Medulla oblongata (tissue), 1 donor: ENCODE measurements at regions not wholly inside any gene's neighbourhood (a gene's known extent, or its start where the extent isn't known, plus 50 kb on each side); places are given as distances from the start of the nearest gene placed in this dataset.
A peak's percentile ranks its signal among the peaks of the same experiment; 100 is the strongest.
"Not testable (repeated sequence)": the region's sequence is repeated elsewhere in the genome, so short reads cannot be mapped to it uniquely, and the experiment has no call there.

ENCODE experiments used
- DNase-seq: peaks from one replicate; pipeline ENCODE4 v3.0.0-alpha.2; 2015; ENCODE audit errors: extremely low spot score

DNA sequence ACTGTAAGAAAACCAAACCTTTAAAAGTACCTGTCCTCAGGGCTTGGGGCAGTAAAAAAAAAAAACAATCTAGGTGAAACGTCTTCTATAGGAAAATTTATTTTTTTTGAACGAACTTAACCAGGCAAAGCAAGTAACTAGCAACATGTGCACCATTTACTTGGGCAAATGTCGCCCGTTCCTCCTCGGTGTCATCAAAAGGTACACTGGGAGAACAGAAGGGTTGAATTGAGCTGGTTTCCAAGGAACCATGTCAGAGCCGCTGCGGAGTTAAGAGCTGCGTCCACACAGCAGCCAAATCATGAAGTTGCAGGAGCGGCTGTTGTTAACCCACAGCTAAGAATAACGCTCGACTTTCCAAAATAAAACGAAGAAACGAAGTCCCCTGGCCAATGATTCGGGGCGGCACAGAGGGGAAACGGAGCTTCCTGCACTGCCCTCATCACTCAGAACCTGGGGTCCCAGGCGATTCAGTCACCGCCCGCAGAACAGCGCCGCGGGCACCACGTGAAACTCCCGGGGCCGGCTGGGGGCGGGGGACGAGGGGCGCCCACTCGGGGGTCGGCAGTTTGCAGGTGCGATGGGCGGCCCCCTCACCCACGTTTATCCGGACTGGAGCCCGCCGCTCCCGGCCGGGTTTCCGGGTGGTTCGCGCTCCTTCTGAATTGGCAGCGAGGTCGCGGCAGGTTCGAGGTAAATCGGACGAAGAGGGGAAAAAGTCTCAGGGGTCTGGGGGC, 53.6 kb upstream of the PLGLB1 start:
- peak; percentile 17 for DNase-seq

DNA sequence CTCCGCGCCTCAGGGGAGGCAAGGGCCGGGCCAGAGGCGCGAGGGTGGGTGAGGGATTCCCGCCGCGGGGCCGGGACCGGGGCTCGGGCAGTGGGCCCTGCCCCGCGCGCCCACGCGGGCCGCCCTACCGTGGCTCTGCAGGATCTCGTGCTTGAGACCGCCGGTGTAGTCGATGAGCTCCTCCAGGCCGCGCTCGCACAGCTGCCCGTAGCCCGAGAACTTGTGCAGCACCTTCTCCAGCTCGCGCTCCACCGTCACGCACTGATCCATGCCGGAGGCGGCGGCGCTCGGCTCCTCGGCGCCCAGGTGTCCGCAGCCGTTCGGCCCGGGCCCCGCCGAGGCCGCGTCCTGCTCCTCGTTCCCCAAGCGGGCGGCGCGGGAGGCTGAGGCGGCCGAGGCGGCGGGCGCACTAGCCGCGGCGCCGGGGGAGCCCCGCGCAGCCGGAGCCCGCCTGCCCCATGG, 54.2 kb upstream of the PLGLB1 start:
- peak; percentile 3 for DNase-seq

DNA sequence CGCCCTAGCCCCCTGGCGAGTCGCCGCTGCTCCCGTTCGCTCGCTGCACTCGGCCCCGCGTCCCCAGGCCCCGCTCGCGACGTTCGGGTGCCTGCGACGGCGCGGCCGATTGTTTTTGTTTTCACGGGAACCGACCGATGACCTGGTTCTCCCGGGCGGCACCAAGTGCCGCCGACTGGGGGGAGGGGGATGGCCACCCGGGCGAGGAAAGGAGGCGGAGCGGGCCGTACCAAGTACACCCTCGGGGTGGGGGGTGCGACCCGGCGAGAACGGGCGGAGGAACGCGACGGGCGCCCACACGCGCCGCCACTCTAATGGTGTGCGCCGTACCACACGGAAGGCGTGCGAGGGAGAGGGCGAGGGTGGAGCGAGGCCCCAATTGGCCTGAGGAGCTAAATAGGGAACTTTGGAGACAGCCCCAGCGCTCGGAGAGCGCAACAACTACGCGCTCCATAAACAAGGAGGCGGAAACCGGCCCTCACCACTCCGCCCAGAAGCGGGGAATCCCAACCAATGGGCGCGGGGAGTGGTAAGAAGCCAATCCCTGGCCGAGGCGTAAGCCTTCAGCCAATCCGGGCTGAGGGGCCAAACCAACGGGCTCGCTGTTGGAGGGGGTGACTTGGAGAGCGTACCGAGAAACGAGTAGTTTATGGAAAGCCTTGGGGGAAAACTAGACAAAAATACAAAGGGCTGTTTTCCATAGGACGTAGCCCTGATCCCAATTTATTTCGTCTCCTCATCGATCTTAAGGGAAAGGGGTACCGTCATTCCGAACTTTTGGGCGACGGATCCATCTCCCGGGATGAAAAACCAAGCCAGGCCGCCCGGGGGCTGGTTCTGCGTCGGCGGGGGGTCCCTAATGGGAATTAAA, 54.8 kb upstream of the PLGLB1 start:
- DNase-seq = peak; percentile 86

DNA sequence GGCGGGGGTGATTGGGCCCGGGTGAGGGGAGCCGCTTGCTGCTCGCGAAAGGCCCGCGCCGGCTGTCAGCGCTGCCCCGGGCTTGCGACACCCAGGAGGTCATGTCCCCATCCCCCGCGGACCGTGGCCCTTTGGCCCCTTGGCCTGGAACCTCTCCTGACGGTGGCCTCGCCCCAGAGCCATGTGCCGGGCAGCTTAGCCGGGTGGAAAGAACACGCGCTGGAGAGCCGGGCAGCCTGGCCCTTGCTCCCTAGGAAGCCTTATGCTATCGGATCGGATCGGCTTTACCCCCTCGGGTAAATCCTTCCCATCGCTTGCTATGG, 55.4 kb upstream of the PLGLB1 start:
- DNase-seq = not testable (repeated sequence)

DNA sequence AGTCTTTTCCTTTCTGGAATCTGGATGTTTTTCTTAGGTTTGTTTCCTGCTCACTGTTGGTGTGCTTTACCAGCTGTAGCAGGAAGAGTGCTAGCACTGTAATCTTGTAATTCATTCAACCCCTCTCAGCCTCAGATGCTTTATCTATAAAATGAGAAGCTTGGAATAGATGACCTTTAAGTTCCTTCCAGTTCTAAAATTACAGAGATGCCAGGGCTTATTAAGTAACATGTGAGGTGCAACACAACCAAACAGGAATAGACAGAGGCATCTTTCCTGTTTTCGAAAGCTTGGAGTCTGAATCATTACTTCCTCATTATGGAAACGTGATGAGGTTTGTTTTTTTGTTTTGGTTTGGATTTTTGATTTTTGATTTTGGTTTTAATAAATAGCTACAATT, 60.1 kb upstream of the PLGLB1 start:
- not testable (repeated sequence) for DNase-seq

DNA sequence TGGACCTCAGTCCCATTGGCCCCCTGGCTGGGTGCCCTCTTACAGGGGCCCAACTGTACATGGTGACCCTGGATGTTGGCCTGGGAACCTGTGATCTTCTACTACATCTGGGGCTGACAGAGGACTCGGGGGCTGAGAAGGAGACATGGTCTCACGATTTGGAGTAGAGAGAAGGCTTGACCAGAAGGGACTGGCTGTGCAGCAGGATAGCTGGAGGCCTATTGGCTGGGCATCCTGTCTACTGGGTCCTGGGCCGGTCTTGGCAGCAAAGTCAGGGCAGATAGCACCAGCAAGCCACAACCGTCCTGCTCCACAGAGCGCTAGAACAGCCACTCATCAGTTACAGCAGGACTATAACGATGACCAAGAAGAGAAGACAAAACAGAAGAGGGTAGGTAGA, 66.4 kb upstream of the PLGLB1 start:
- DNase-seq = not testable (repeated sequence)

DNA sequence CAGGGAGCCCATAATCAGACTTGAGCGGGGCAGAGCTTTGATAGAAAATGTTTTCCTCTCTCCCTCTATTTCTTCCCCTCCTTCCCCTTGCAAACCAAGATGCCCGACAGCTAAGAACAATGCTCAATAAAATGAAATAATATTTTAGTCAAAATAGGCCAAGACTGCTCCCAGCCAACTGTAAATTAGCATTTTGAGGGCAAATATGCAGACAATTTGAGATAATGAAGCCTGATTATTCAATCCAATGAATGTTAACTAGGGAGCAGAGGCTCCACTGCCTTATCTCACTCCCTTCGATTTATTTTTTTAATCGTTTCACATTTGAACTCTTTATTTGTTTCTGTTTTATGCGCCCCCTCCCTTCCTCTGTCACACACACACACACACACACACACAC, 67.8 kb upstream of the PLGLB1 start:
- not testable (repeated sequence) for DNase-seq

DNA sequence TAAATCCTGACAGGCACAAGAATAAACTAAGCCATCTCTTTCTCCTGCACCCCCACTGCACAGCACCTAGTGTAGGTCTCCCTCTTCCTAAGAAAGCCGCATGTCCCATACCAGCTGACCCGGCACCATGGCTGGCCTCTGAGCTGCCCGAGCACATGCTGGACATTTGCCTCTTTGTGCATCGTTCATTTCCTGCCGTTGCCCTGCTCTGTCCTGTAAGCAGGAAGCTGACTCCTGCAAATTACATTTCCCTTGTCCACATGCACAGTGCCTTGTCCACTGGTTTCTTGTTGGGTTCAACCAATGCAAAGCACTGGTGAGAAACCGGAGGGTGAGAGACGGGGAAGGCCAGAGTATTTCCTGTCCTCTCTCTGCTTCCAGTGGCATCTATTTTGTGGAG, 71.6 kb upstream of the PLGLB1 start:
- DNase-seq = not testable (repeated sequence)

DNA sequence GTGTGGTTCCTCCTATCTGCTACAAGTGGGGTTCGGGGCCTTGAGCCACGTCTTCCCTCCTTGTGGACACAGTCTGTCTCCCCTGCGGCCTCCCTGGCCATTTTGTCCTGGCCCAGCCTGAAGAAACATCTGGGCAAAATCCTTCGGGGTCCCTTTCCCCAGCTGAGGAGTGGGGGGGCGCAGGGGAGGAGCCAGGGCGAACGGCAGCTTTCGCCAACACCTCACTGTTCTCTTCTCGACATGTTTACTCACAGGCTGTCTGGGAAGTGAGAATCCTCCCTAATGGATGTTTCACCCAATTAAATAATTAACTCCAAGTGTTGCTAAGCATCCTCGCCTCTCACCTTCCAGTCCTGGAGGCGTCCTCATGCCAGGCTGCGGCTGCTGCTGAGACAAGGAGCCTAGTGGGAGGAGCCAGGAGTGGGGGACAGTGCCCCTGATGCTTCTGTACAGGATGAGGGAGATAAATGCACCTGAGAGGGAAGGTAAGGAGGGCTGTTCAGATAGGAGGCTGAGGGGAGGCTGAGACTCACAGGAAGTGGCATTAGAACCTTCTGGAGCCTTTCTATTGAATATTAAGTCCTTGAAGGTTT, 72.4 kb upstream of the PLGLB1 start:
- DNase-seq = not testable (repeated sequence)

DNA sequence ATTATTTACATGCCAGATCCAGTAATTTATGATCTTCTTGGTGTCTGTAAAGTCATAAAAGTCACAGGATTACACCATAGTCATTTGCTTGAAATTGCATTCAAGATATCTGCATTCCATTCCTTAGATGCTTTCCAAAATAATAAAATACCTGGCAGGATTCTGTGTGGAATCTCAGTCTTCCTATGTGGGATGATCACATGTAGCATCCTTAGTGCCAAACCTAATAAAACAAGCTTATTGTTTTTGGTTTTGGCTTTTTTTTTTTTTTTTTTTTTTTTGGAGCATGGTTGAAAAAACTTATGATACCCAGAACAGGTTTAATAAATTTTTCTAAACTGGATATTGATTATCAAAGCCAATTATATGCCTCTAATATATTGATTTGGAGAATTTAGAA, 74.2 kb upstream of the PLGLB1 start:
- not testable (repeated sequence) for DNase-seq

DNA sequence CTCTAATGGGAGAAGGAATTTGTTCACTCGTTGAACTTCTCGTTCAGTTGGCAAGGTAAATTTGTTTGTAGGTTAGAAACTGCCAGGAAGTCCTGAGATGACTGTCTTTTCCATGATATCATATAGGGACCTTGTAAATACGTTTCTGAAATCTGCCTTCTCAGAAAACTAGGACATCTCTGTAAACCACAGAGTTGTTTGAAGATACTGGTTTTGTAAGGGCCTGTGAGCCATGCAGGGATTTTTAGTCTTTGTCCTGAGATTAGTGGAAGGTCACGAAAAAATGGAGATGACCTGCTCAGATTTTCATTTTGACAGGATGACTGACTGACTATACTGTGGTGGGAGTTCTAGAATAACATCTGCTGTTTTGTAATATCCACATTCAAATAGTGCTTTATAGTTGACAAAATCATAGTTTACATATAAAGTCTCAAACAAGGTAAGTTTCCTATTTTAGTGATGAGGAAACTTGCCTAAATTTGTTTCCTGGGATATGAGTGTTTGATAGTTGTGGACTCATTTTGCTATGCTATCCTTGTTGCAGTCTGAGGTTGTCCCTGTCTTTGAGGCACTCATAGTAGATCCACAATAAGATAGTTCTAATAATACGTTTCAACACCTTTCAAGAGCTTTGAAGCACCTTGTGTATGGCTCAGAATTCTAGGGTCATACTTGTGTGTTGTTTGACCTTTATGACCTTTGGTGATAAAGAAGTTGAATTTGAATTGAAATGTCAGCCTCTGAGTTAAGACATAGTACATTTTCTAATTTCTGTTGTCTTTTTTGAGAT, 107.3 kb upstream of the PLGLB1 start:
- DNase-seq = not testable (repeated sequence)

DNA sequence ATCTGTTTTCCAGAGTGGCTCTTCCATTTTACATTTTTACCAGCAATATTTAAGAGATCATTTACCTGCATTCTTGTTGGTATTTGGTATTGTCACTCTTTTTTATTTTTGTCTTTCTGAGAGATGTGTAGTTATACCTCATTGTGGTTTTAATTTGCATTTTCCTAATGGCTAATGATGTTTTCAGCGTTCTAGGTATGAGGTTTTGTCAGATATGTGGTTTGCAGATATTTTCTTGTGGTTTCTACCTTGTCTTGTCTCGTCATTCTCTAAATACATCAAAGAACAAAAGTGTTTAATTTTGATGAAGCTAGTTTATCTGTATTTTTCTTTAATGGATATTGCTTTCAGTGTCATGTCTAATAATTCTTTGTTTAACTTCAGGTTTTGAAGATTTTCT, 110.9 kb upstream of the PLGLB1 start:
- DNase-seq = not testable (repeated sequence)

DNA sequence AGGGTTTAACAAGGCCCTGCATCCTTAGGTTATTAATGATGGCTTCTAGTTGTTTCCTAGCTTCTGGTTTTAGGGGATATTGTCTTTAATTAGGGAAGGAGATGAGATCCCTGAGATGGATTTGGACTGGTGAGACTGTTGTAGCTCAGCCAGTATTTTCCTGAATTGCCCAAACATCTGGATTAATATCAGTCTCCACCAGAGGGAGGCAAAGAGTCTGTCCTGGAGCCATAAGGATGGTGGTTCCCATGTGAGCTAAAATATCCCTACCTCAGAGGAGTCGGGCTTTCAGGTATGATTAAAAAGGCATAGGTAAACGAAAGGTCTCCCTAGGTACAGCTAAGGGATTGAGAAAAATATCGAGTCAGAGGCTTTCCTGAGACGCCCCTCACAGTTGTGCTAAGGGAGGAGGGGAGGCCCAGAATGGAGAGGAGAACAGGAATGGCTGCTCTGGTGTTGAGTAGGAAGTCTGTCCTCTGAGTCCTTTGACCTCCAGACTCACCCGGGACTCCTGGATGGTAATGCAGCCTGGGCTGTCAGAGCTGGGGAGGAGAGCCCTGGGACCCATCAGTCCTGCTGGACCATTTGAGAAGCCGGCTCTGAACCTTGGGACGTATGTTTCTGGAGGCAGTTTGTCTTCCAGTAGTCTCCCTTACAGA, 130.3 kb upstream of the PLGLB1 start:
- not testable (repeated sequence) for DNase-seq

DNA sequence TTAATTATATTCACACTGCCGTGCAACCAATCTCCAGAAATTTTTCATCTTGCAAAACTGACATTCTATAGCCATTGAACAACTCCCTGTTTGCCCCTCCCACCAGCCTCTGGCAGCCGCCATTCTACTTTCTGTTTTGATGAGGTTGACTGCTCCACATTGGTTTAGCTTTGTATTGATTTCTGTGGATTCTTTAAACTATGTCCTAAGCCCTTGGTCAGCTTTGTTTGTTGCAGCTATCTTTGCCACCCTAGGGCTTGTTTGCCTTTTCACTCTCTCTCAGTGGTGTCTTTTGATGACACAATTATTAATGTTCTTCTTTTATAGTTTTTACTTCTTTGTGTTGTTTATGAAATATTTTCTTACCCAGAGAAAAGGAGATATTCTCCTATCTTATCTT, 152.8 kb upstream of the PLGLB1 start:
- not testable (repeated sequence) for DNase-seq

DNA sequence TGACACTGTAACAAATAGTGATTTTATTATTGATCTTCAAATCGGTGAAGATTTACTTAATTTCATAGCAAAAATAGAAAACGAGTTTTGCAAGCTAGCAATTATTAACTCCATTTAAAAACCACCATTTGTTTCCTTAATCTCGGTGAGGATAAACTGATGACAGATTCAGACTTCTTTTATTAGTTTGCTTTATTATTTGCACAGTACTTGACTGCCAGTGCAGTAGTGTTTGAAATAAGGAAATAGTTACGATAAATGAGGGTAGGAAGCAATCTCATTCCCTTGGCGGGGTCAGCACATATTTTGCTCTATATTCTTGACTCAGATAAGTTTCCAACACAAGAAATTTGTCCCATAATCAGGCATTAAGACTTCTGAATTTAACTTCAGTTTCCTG, 161.7 kb upstream of the PLGLB1 start:
- DNase-seq = not testable (repeated sequence)

DNA sequence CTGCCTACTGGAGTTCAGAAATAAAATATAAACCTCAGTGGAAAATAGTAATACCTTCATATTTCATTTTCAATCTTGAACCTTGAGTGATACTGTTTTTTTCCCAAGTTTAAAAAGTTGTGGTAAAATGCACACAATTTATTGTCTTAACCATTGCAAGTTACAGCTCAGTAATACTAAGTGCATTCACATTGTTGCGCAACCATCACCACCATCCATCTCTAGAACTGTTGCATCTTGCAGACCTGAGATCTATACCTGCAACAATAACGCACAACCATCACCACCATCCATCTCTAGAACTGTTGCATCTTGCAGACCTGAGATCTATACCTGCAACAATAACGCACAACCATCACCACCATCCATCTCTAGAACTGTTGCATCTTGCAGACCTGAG, 162.6 kb upstream of the PLGLB1 start:
- DNase-seq = not testable (repeated sequence)

DNA sequence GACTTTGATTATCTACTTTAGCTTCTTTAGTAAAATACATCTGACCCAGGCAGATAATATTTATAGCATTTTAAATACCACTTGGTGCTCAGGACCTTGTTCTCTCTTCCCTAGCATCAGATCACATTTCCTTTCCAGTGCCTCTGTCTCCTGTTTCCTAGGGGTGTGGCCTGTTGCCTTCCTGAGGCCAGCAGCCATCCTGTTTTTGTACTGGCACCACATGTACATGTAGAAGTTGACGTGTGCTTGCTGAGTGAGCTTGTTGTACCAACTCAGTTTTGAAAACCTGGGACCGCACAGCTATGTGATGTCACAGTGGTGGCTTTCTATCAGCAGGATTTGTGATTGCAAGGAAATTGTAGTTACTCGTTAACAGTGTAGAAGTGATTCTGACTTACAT, 167.6 kb upstream of the PLGLB1 start:
- DNase-seq = not testable (repeated sequence)

DNA sequence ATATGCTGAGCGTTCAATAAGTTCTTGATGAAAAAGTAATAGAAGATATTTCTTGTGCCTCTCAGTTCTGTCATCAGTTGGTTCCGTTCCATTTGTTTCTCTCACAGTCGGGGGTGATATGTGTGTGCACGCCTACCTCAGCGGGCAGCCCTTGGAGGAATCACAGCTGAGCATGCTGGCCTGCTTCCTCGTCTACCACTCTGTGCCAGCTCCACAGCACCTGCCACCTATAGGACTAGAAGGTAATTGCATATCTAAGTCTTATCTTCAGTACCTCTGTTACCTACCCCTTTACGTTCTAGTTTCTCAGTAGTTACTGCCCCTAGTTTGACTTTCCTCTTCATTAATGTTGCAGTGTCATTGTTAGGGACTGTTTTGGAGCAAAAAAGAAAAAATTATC, 171.7 kb upstream of the PLGLB1 start:
- DNase-seq = not testable (repeated sequence)

DNA sequence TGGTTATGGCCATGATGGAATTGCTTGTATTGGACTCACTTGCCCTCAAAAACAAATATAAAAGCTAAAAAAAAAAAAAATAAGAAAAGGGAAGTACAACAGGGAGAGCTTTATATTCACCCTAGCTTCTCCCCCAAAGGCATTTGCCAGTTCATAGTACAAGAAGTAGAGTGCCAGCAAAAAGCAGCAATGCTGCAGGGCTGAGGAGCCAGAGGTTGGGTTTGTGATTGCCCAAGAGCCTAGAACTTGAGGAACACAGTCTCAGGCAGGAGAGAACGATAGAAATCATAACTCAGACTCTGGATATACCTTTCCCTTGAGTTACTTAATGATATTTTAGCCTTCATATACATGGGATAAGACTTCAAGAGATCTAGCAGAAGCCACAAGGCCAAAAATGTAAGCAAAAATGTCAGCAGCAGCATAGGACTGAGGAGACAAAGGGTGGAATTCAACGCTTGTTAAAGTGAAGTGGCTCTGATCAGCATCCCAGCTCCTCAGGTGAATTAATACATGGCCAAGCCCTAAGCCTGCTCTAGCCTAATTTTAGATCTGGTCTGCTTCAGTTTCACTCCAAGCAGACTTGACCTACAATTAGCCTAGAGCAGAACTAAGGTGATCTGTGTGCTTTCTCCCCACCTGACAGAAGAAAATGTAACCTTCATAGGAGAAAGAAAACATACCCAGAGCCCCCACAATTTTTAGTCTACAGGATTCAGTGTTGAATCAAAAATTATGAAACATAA, 172.8 kb upstream of the PLGLB1 start:
- DNase-seq = not testable (repeated sequence)

DNA sequence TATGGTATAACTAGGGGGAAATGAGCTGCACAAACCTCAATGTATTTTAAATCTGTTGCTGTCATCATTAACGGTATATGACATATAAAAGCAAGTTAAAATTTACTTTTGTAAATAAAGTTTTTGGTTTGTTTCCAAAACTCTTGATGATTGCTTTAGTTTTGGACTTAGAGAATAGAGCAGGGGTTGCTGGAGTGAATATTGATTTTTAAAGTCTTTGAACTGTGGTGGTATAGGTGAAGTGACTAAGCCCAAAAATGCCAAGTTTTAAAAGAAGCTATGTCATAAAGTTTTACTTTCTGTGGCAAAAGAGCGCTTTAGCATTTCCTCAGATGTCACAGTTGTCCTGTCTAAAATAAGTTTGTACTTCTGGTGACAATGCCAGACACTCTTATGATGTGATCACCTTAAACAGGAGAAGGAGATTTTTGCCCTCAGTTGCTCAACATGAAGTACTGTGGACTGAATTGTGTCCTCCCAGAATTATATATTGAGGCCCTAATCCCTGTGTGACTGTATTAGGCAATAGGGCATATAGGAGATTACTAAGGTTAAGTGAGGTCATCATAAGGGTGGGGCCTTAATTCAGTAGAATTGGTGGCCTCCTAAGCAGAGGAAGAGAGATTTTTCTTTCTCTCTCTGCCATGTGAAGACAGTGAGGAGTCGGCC, 175.2 kb upstream of the PLGLB1 start:
- DNase-seq = not testable (repeated sequence)
